H1 (cell line): ENCODE measurements at regions not wholly inside any gene's neighbourhood (a gene's known extent, or its start where the extent isn't known, plus 50 kb on each side); places are given as distances from the start of the nearest gene placed in this dataset.

ENCODE experiments used
- EZH2 ChIP-seq: fragments of 200-600 bp; sonication (generic); IDR thresholded peaks from 2 replicates; pipeline ENCODE4 v1.7.1; 2012; ENCODE audit warnings: low read depth, mild to moderate bottlenecking, moderate library complexity, low read length, inconsistent platforms; ENCODE audit not compliant: severe bottlenecking
- SAP30 ChIP-seq: fragments of 300-600 bp; sonication (generic); IDR thresholded peaks from 2 replicates; pipeline ENCODE4 v1.7.1; 2012; ENCODE audit warnings: low read length, moderate library complexity, mild to moderate bottlenecking, inconsistent platforms; ENCODE audit not compliant: insufficient read depth, insufficient replicate concordance
- SIN3A ChIP-seq, 2 experiments: IDR thresholded peaks in 1 of 2; conservative IDR thresholded peaks in 1 of 2; 2 replicates each; pipeline ENCODE4 v1.6.1; 2011 to 2012; ENCODE audit warnings: low read length in 2 of 2, improper control_type of control experiment in 1 of 2, low read depth in 1 of 2, mild to moderate bottlenecking in 1 of 2
- TF ChIP-seq, protein P1 (sequence below): IDR thresholded peaks from 2 replicates; pipeline ENCODE4 v1.6.1; 2012; ENCODE audit warnings: inconsistent platforms
- TF ChIP-seq, protein P2 (sequence below), 3 experiments: IDR thresholded peaks; 1 replicate in 2 of 3; 2 replicates in 1 of 3; pipeline versions ENCODE4 v1.5.1 to v1.6.1; 2011; ENCODE audit warnings: low read length in 3 of 3, mild to moderate bottlenecking in 3 of 3, inconsistent platforms in 2 of 3, low read depth in 1 of 3, moderate library complexity in 1 of 3; ENCODE audit not compliant: insufficient read depth in 1 of 3; ENCODE audit errors: control extremely low read depth in 1 of 3

DNA sequence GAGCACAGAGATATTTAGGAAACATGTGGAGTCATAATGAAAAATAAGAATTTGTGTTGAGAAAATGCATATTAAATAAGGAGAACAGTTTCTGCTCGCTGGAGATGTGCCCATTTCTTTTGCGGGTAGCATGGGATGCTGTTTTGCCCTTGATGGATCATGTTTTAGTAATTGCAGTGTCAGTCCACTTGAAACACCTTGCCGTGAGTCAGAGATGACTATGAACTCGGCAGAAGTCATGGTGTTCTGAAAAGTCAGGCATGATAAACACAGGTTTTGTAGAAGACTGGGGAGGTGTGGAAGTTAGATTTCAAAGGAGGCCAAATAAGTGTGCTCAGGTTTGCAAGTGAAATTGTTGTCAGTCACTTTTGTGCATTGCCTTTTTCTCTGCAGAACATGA lies 315.0 kb upstream of the LRRC7 start:
- no peak for TF ChIP-seq EZH2
- TF ChIP-seq SAP30: no peak
- TF ChIP-seq, protein P1, sequence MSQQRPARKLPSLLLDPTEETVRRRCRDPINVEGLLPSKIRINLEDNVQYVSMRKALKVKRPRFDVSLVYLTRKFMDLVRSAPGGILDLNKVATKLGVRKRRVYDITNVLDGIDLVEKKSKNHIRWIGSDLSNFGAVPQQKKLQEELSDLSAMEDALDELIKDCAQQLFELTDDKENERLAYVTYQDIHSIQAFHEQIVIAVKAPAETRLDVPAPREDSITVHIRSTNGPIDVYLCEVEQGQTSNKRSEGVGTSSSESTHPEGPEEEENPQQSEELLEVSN: no peak
- TF ChIP-seq, protein P2, sequence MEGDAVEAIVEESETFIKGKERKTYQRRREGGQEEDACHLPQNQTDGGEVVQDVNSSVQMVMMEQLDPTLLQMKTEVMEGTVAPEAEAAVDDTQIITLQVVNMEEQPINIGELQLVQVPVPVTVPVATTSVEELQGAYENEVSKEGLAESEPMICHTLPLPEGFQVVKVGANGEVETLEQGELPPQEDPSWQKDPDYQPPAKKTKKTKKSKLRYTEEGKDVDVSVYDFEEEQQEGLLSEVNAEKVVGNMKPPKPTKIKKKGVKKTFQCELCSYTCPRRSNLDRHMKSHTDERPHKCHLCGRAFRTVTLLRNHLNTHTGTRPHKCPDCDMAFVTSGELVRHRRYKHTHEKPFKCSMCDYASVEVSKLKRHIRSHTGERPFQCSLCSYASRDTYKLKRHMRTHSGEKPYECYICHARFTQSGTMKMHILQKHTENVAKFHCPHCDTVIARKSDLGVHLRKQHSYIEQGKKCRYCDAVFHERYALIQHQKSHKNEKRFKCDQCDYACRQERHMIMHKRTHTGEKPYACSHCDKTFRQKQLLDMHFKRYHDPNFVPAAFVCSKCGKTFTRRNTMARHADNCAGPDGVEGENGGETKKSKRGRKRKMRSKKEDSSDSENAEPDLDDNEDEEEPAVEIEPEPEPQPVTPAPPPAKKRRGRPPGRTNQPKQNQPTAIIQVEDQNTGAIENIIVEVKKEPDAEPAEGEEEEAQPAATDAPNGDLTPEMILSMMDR (IDR thresholded peaks at IDR 0.05; ENCODE audit: control extremely low read depth in 1 of 3, insufficient read depth in 1 of 3, low read depth in 1 of 3, low read length in 3 of 3): no peak
- no peak for TF ChIP-seq SIN3A (conservative IDR thresholded peaks at IDR 0.05 in 1 of 2, IDR thresholded peaks at IDR 0.05 in 1 of 2; ENCODE audit: low read depth in 1 of 2, low read length in 2 of 2)
